Esophagus muscularis mucosa (tissue), 4 donors: ENCODE measurements at regions not wholly inside any gene's neighbourhood (a gene's known extent, or its start where the extent isn't known, plus 50 kb on each side); places are given as distances from the start of the nearest gene placed in this dataset.

Experiments
- DNase-seq: peaks from one replicate; pipeline ENCODE4 v3.0.0-alpha.2; 2017; ENCODE audit errors: extremely low spot score
- H3K27ac ChIP-seq, 4 donors: fragments of 200-600 bp; sonication (generic); replicated peaks in 1 of 4; 1 replicate in 3 of 4; 2 replicates in 1 of 4; pipeline ENCODE4 v1.5.1; 2016 to 2019; ENCODE audit warnings: mild to moderate bottlenecking in 1 of 4
- H3K27me3 ChIP-seq, 4 donors: fragments of 200-600 bp; sonication (generic); one replicate each; pipeline versions ENCODE4 v1.5.1 to v1.6.0; 2016 to 2019
- H3K36me3 ChIP-seq, 4 donors: fragments of 200-600 bp; sonication (generic); one replicate each; pipeline ENCODE4 v1.5.1; 2016 to 2019
- H3K4me1 ChIP-seq, 4 donors: fragments of 200-600 bp; sonication (generic); one replicate each; pipeline ENCODE4 v1.5.1; 2016 to 2019
- H3K4me3 ChIP-seq, 4 donors: fragments of 200-600 bp; sonication (generic); 1 replicate in 2 of 4; 2 replicates in 2 of 4; pipeline ENCODE4 v1.5.1; 2016 to 2019; ENCODE audit warnings: mild to moderate bottlenecking in 4 of 4, moderate library complexity in 1 of 4
- H3K9me3 ChIP-seq, 4 donors: fragments of 200-600 bp; sonication (generic); 1 replicate in 3 of 4; 2 replicates in 1 of 4; pipeline ENCODE4 v1.5.1; 2016 to 2019
- EP300 ChIP-seq: sonication (generic); formaldehyde crosslinking; IDR thresholded peaks from one replicate; pipeline ENCODE4 v1.6.1; 2017; ENCODE audit warnings: antibody characterized with exemption
- POLR2A ChIP-seq: fragments of 450-650 bp; IDR thresholded peaks from one replicate; pipeline ENCODE4 v1.6.1; 2017; ENCODE audit warnings: antibody characterized with exemption, moderate library complexity, mild to moderate bottlenecking, low read depth
- POLR2AphosphoS5 ChIP-seq, 2 donors: sonication (generic); formaldehyde crosslinking; IDR thresholded peaks; one replicate each; pipeline ENCODE4 v1.6.1; 2017; ENCODE audit warnings: antibody characterized with exemption in 2 of 2
- WGBS: methylation state at CpG from one replicate; pipeline ENCODE4 v1.1.5; 2018; 5-methylcytosine and 5-hydroxymethylcytosine counted together
- intact Hi-C: fragments of 100-400 bp; cut with DNase I; formaldehyde crosslinking; loops from one replicate; pipeline ENCODE4 v1.15.1; 2023
- TF ChIP-seq, protein P1 (sequence below), 3 experiments: fragments of 200-600 bp in 2 of 3; fragments of 450-650 bp in 1 of 3; sonication (generic) in 2 of 3; IDR thresholded peaks; one replicate each; pipeline ENCODE4 v1.5.1; 2017 to 2019; ENCODE audit warnings: antibody characterized with exemption in 3 of 3, mild to moderate bottlenecking in 2 of 3, moderate library complexity in 1 of 3

DNA sequence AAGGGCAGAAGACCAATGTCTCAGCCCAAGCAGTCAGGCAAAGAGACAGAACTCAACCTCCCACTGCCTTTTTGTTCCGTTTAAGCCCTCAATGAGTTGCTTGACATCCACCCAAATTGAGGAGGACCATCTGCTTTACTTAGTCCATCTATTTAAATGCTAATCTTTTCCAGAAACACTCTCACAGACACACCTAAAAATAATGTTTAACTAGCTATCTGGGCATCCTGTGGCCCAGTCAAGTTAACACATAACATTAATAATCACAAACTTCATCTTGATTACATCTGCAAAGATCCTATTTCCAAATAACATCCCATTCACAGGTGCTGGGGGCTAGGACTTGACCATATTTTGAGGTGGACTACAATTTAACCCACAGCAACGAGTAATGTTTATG lies 115.7 kb downstream of the RAB11FIP2 start:
- H3K4me3 ChIP-seq: no peak overlapping the region
- no peaks in the 10 kb centered on the region for H3K4me1 ChIP-seq
- intact Hi-C loops: no loop called here
- DNase-seq: no peak
- H3K27ac ChIP-seq: no peak overlapping the region
- H3K36me3 ChIP-seq: no peaks in the 10 kb centered on the region
- TF ChIP-seq POLR2AphosphoS5 (IDR thresholded peaks at IDR 0.05): no peak
- TF ChIP-seq EP300: no peak
- TF ChIP-seq, protein P1, sequence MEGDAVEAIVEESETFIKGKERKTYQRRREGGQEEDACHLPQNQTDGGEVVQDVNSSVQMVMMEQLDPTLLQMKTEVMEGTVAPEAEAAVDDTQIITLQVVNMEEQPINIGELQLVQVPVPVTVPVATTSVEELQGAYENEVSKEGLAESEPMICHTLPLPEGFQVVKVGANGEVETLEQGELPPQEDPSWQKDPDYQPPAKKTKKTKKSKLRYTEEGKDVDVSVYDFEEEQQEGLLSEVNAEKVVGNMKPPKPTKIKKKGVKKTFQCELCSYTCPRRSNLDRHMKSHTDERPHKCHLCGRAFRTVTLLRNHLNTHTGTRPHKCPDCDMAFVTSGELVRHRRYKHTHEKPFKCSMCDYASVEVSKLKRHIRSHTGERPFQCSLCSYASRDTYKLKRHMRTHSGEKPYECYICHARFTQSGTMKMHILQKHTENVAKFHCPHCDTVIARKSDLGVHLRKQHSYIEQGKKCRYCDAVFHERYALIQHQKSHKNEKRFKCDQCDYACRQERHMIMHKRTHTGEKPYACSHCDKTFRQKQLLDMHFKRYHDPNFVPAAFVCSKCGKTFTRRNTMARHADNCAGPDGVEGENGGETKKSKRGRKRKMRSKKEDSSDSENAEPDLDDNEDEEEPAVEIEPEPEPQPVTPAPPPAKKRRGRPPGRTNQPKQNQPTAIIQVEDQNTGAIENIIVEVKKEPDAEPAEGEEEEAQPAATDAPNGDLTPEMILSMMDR (IDR thresholded peaks at IDR 0.05): no peak
- TF ChIP-seq POLR2A: no peak
- peaks cover 0 to 16% (median 0%) of the 10 kb centered on the region in 4 donors for H3K27me3 ChIP-seq
- no peaks in the 10 kb centered on the region for H3K9me3 ChIP-seq
- WGBS: 67% methylated on average over 2 of the region's 2 CpGs

DNA sequence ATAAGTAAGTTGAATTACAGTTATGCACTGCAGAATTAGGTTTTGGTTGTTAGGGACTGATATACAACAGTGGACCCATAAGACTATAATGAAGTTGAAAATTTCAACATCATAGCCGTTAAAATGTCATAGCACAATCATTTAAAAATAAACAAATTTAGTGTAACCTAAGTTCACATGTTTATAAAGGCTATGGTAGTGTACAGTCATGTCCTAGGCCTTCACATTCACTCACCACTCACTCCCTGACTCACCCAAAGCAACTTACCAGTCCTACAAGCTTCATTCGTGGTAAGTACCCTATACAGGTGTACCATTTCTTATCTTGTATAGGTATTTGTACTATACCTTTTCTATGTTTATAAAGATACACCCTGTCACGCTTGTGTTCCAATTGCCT lies 113.7 kb downstream of the RAB11FIP2 start:
- H3K27ac ChIP-seq: no peak overlapping the region
- H3K27me3 ChIP-seq: peaks cover 0 to 12% (median 0%) of the 10 kb centered on the region in 4 donors
- intact Hi-C loops: no loop called here
- DNase-seq: no peak
- TF ChIP-seq, protein P1 (IDR thresholded peaks at IDR 0.05): no peak
- TF ChIP-seq EP300 (no peak), POLR2A (no peak), POLR2AphosphoS5 (IDR thresholded peaks at IDR 0.05) (no peak)
- H3K4me1 ChIP-seq: no peaks in the 10 kb centered on the region
- WGBS: 72% methylated on average over 3 of the region's 3 CpGs
- H3K4me3 ChIP-seq: no peak overlapping the region
- no peaks in the 10 kb centered on the region for H3K9me3 ChIP-seq
- no peaks in the 10 kb centered on the region for H3K36me3 ChIP-seq

DNA sequence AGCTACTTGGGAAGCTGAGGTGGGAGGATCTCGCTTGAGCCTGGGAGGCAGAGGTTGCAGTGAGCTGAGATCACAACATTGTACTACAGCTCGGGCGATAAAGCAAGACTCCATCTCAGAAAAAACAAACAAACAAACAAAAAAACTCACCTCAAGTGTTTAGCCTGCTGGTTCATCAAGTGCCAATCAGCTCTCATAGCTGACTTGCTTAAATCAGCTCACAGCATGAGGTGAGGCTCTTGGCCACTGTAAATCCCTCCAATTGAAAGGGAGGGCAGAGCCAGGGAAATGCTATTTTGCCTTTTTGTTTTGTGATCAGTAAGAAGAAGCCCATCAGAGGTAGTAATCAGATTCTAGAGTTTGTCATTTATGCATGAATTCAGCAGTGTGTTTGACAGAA lies 112.3 kb downstream of the RAB11FIP2 start:
- WGBS: 60% methylated on average over 3 of the region's 3 CpGs
- no peaks in the 10 kb centered on the region for H3K9me3 ChIP-seq
- peaks cover 0 to 7% (median 0%) of the 10 kb centered on the region in 4 donors for H3K27me3 ChIP-seq
- no peaks in the 10 kb centered on the region for H3K36me3 ChIP-seq
- no peak for DNase-seq
- TF ChIP-seq POLR2AphosphoS5 (IDR thresholded peaks at IDR 0.05) (no peak), POLR2A (no peak), EP300 (no peak)
- TF ChIP-seq, protein P1 (IDR thresholded peaks at IDR 0.05): no peak
- no peaks in the 10 kb centered on the region for H3K4me1 ChIP-seq
- intact Hi-C loops: no loop called here
- no peak overlapping the region for H3K27ac ChIP-seq
- H3K4me3 ChIP-seq: no peak overlapping the region

DNA sequence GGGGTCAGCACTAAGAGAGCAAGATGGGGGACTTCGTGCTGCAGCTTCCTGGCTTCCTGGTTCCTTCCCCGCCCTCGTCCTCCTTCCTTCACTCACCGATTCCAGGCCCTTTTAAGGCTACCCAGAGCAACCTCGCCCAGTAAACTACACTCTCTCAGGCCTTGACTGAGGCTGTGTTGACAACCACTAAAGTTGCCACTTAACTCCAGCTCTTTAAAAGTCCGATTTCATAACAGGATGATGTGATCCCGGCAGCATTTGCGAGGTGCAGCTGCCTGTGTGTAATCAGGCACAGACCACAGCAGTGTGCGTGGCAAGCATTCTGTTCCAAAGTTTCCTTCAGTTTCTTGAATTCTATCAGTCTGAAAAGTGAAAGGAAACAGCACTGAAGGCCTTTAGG lies 110.6 kb downstream of the RAB11FIP2 start:
- Histone ChIP-seq H3K27me3 (peaks cover 0 to under 1% (median 0%) of the 10 kb centered on the region in 4 donors), H3K9me3 (no peaks in the 10 kb centered on the region), H3K27ac (no peak overlapping the region), H3K36me3 (no peaks in the 10 kb centered on the region), H3K4me1 (no peaks in the 10 kb centered on the region), H3K4me3 (no peak overlapping the region)
- intact Hi-C loops: no loop called here
- no peak for TF ChIP-seq EP300
- TF ChIP-seq POLR2AphosphoS5 (IDR thresholded peaks at IDR 0.05): no peak
- no peak for TF ChIP-seq POLR2A
- TF ChIP-seq, protein P1 (IDR thresholded peaks at IDR 0.05): no peak
- 84% methylated on average over 9 of the region's 9 CpGs for whole genome bisulfite sequencing
- DNase-seq: no peak

DNA sequence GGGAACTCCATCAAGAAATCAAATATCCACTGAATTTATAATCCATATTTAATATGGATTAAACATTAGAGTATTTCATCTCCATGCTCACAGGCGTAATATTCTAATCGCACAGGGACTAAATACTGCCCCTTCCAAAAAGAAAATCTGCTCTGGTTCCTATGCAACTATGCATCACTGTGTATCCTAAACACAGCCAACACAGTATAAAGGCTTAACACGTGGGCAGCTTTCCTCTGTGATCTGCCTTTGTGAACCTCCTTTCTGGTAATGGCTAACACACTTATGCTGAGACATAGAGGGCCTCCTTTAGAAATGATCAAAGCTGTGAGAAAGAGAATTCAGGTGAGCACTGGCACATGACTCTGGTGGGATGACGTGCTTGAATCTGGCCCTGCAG lies 110.2 kb downstream of the RAB11FIP2 start:
- Histone ChIP-seq H3K4me3 (no peak overlapping the region), H3K27me3 (no peaks in the 10 kb centered on the region), H3K4me1 (no peaks in the 10 kb centered on the region), H3K27ac (no peak overlapping the region), H3K36me3 (no peaks in the 10 kb centered on the region), H3K9me3 (no peaks in the 10 kb centered on the region)
- TF ChIP-seq EP300: no peak
- no peak for TF ChIP-seq POLR2AphosphoS5 (IDR thresholded peaks at IDR 0.05)
- TF ChIP-seq POLR2A: no peak
- TF ChIP-seq, protein P1 (IDR thresholded peaks at IDR 0.05): no peak
- WGBS: 86% methylated on average over 4 of the region's 4 CpGs
- intact Hi-C loops: no loop called here
- no peak for DNase-seq
